IPS DF 6.9 (cell line): ENCODE measurements at regions not wholly inside any gene's neighbourhood (a gene's known extent, or its start where the extent isn't known, plus 50 kb on each side); places are given as distances from the start of the nearest gene placed in this dataset.

Experiments
- DNase-seq: peaks from one replicate; pipeline ENCODE4 v3.0.0-alpha.2; 2013; ENCODE audit warnings: low read depth, low spot score
- H3K27ac ChIP-seq: one replicate; pipeline ENCODE4 v1.5.1; 2013; ENCODE audit warnings: low read length, control low read depth
- H3K27me3 ChIP-seq: 2 replicates; pipeline ENCODE4 v1.6.1; 2013; ENCODE audit warnings: mild to moderate bottlenecking, low read length; ENCODE audit not compliant: control insufficient read depth, insufficient read depth
- H3K36me3 ChIP-seq: 2 replicates; pipeline ENCODE4 v1.6.1; 2013; ENCODE audit warnings: low read length; ENCODE audit not compliant: control insufficient read depth, insufficient read depth
- H3K4me1 ChIP-seq: 2 replicates; pipeline ENCODE4 v1.6.1; 2013; ENCODE audit warnings: low read length; ENCODE audit not compliant: control insufficient read depth, insufficient read depth
- H3K4me3 ChIP-seq: 2 replicates; pipeline ENCODE4 v1.5.1; 2013; ENCODE audit warnings: mild to moderate bottlenecking, low read length
- H3K9me3 ChIP-seq: 2 replicates; pipeline ENCODE4 v1.6.1; 2013; ENCODE audit warnings: low read length, inconsistent platforms; ENCODE audit not compliant: control insufficient read depth, insufficient read depth
- WGBS: extraction: QIAGEN DNeasy Blood & Tissue Kit; methylation state at CpG from one replicate; pipeline ENCODE4 v1.1.7; 2013; ENCODE audit warnings: mixed read lengths, missing lambda C conversion rate; ENCODE audit not compliant: insufficient read length, insufficient coverage; 5-methylcytosine and 5-hydroxymethylcytosine counted together

GRCh38 chr14:44788612-44789011, 173.1 kb downstream of the KLHL28 start:
- no CpG with 5 or more reads among the region's 1 CpG for WGBS
- H3K4me3 ChIP-seq = no peak overlapping the region
- no peaks in the 10 kb centered on the region for H3K27me3 ChIP-seq
- no peaks in the 10 kb centered on the region for H3K36me3 ChIP-seq
- DNase-seq = no peak
- H3K9me3 ChIP-seq = no peaks in the 10 kb centered on the region
- H3K27ac ChIP-seq = no peak overlapping the region
- no peaks in the 10 kb centered on the region for H3K4me1 ChIP-seq

GRCh38 chr14:44785096-44785495, 176.7 kb downstream of the KLHL28 start:
- no peak for DNase-seq
- H3K4me1 ChIP-seq = no peaks in the 10 kb centered on the region
- no peaks in the 10 kb centered on the region for H3K36me3 ChIP-seq
- H3K27ac ChIP-seq = no peak overlapping the region
- H3K27me3 ChIP-seq = no peaks in the 10 kb centered on the region; the same call in 1 of the 2 replicates
- no peaks in the 10 kb centered on the region for H3K9me3 ChIP-seq
- WGBS = 100% methylated on average over 1 of the region's 3 CpGs
- H3K4me3 ChIP-seq = no peak overlapping the region

- Histone ChIP-seq H3K9me3 (no peaks in the 10 kb centered on the region), H3K27me3 (no peaks in the 10 kb centered on the region; the same call in 1 of the 2 replicates), H3K36me3 (no peaks in the 10 kb centered on the region), H3K4me1 (no peaks in the 10 kb centered on the region), H3K4me3 (no peak overlapping the region), H3K27ac (no peak overlapping the region)
- DNase-seq = no peak
Measured at GRCh38 chr14:44783901-44784300, 177.8 kb downstream of the KLHL28 start.

- H3K36me3 ChIP-seq = no peaks in the 10 kb centered on the region
Measured at GRCh38 chr14:44782775-44783238, 178.9 kb downstream of the KLHL28 start.

GRCh38 chr14:44780989-44781388, 180.8 kb downstream of the KLHL28 start:
- DNase-seq = no peak
- no peaks in the 10 kb centered on the region for H3K4me1 ChIP-seq
- H3K27ac ChIP-seq = no peak overlapping the region
- no peaks in the 10 kb centered on the region for H3K9me3 ChIP-seq
- no peak overlapping the region for H3K4me3 ChIP-seq
- H3K27me3 ChIP-seq = no peaks in the 10 kb centered on the region; the same call in 1 of the 2 replicates
- WGBS = 100% methylated on average over 1 of the region's 3 CpGs
- H3K36me3 ChIP-seq = no peaks in the 10 kb centered on the region

More at GRCh38 chr14:44782775-44783238, 178.9 kb downstream of the KLHL28 start:
- H3K4me3 ChIP-seq = no peak overlapping the region
- no peak overlapping the region for H3K27ac ChIP-seq
- H3K9me3 ChIP-seq = no peaks in the 10 kb centered on the region
- H3K4me1 ChIP-seq = no peaks in the 10 kb centered on the region
- no peaks in the 10 kb centered on the region; the same call in 1 of the 2 replicates for H3K27me3 ChIP-seq
- no peak for DNase-seq
- WGBS = no CpG with 5 or more reads among the region's 1 CpG

GRCh38 chr14:44778604-44779003, 183.1 kb downstream of the KLHL28 start:
- Histone ChIP-seq H3K27ac (no peak overlapping the region), H3K4me1 (no peaks in the 10 kb centered on the region), H3K27me3 (no peaks in the 10 kb centered on the region; the same call in 1 of the 2 replicates), H3K36me3 (no peaks in the 10 kb centered on the region), H3K4me3 (no peak overlapping the region), H3K9me3 (no peaks in the 10 kb centered on the region)
- DNase-seq = no peak
- no CpG with 5 or more reads among the region's 2 CpGs for WGBS

GRCh38 chr14:44777584-44777983, 184.2 kb downstream of the KLHL28 start:
- no peak for DNase-seq
- no peaks in the 10 kb centered on the region for H3K36me3 ChIP-seq
- H3K27me3 ChIP-seq = no peaks in the 10 kb centered on the region; the same call in 1 of the 2 replicates
- H3K4me3 ChIP-seq = no peak overlapping the region
- no peak overlapping the region for H3K27ac ChIP-seq
- H3K4me1 ChIP-seq = no peaks in the 10 kb centered on the region
- no peaks in the 10 kb centered on the region for H3K9me3 ChIP-seq
- no CpG with 5 or more reads among the region's 5 CpGs for WGBS

- no peaks in the 10 kb centered on the region for H3K27me3 ChIP-seq
- no CpG with 5 or more reads among the region's 3 CpGs for WGBS
Measured at GRCh38 chr14:44775248-44775647, 186.5 kb downstream of the KLHL28 start.

GRCh38 chr14:44774396-44774795, 187.4 kb downstream of the KLHL28 start:
- no peak for DNase-seq
- Histone ChIP-seq H3K27me3 (no peaks in the 10 kb centered on the region), H3K4me3 (no peak overlapping the region), H3K27ac (no peak overlapping the region), H3K36me3 (no peaks in the 10 kb centered on the region), H3K9me3 (no peaks in the 10 kb centered on the region), H3K4me1 (no peaks in the 10 kb centered on the region)
- no CpG with 5 or more reads among the region's 2 CpGs for WGBS

More at GRCh38 chr14:44775248-44775647, 186.5 kb downstream of the KLHL28 start:
- no peak for DNase-seq
- Histone ChIP-seq H3K4me3 (no peak overlapping the region), H3K9me3 (no peaks in the 10 kb centered on the region), H3K4me1 (no peaks in the 10 kb centered on the region), H3K27ac (no peak overlapping the region), H3K36me3 (no peaks in the 10 kb centered on the region)

- WGBS = no CpG with 5 or more reads among the region's 1 CpG
- Histone ChIP-seq H3K4me3 (no peak overlapping the region), H3K9me3 (no peaks in the 10 kb centered on the region), H3K27me3 (no peaks in the 10 kb centered on the region), H3K4me1 (no peaks in the 10 kb centered on the region), H3K36me3 (no peaks in the 10 kb centered on the region), H3K27ac (no peak overlapping the region)
- DNase-seq = no peak
Measured at GRCh38 chr14:44771496-44771895, 190.3 kb downstream of the KLHL28 start.

- H3K27ac ChIP-seq = no peak overlapping the region
- H3K4me3 ChIP-seq = no peak overlapping the region
- DNase-seq = no peak
- no peaks in the 10 kb centered on the region for H3K27me3 ChIP-seq
- no peaks in the 10 kb centered on the region for H3K4me1 ChIP-seq
- H3K36me3 ChIP-seq = no peaks in the 10 kb centered on the region
- no peaks in the 10 kb centered on the region for H3K9me3 ChIP-seq
- WGBS = no CpG with 5 or more reads among the region's 3 CpGs
Measured at GRCh38 chr14:44770201-44770600, 191.5 kb downstream of the KLHL28 start.
